ENCODE measurements at regions not wholly inside any gene's neighbourhood (a gene's known extent, or its start where the extent isn't known, plus 50 kb on each side); places are given as distances from the start of the nearest gene placed in this dataset.
"Not testable (repeated sequence)": the region's sequence is repeated elsewhere in the genome, so short reads cannot be mapped to it uniquely, and the experiment has no call there.

GRCh38 chr22:49466878-49467595 lies 360.6 kb downstream of the BRD1 start:
- DNase-seq (ENCODE audit: low spot score) = no peak

GRCh38 chr22:49464037-49464436 lies 363.6 kb downstream of the BRD1 start:
- no peak for DNase-seq (ENCODE audit: low spot score)

- no peak for DNase-seq (ENCODE audit: low spot score)
Observed at GRCh38 chr22:49462795-49463194, 364.9 kb downstream of the BRD1 start.

GRCh38 chr22:49462291-49462690 lies 365.4 kb downstream of the BRD1 start:
- no peak for DNase-seq (ENCODE audit: low spot score)

GRCh38 chr22:49461674-49462073 lies 366.0 kb downstream of the BRD1 start:
- DNase-seq (ENCODE audit: low spot score) = no peak

GRCh38 chr22:49460592-49461281 lies 366.9 kb downstream of the BRD1 start:
- no peak for DNase-seq (ENCODE audit: low spot score)

GRCh38 chr22:49460091-49460490 lies 367.6 kb downstream of the BRD1 start:
- DNase-seq (ENCODE audit: low spot score) = no peak

GRCh38 chr22:49458708-49459099 lies 369.0 kb downstream of the BRD1 start:
- no peak for DNase-seq (ENCODE audit: low spot score)

GRCh38 chr22:49457946-49458707 lies 369.5 kb downstream of the BRD1 start:
- no peak for DNase-seq (ENCODE audit: low spot score)

GRCh38 chr22:49457146-49457545 lies 370.5 kb downstream of the BRD1 start:
- DNase-seq (ENCODE audit: low spot score) = no peak

GRCh38 chr22:49455595-49455994 lies 372.1 kb downstream of the BRD1 start:
- no peak for DNase-seq (ENCODE audit: low spot score)

GRCh38 chr22:49454726-49455125 lies 372.9 kb downstream of the BRD1 start:
- DNase-seq (ENCODE audit: low spot score) = no peak

- DNase-seq (ENCODE audit: low spot score) = no peak
Observed at GRCh38 chr22:49453771-49454170, 373.9 kb downstream of the BRD1 start.

GRCh38 chr22:49453019-49453418 lies 374.7 kb downstream of the BRD1 start:
- DNase-seq (ENCODE audit: low spot score) = not testable (repeated sequence)

- DNase-seq (ENCODE audit: low spot score) = no peak
Observed at GRCh38 chr22:49452362-49452946, 375.2 kb downstream of the BRD1 start.

GRCh38 chr22:49451070-49451840 lies 376.4 kb downstream of the BRD1 start:
- DNase-seq (ENCODE audit: low spot score) = no peak

- DNase-seq (ENCODE audit: low spot score) = no peak
Observed at GRCh38 chr22:49450498-49450897, 377.2 kb downstream of the BRD1 start.

- DNase-seq (ENCODE audit: low spot score) = no peak
Observed at GRCh38 chr22:49449811-49450446, 377.7 kb downstream of the BRD1 start.

GRCh38 chr22:49449377-49449776 lies 378.3 kb downstream of the BRD1 start:
- DNase-seq (ENCODE audit: low spot score) = no peak

- DNase-seq (ENCODE audit: low spot score) = no peak
Observed at GRCh38 chr22:49448526-49448925, 379.1 kb downstream of the BRD1 start.

GRCh38 chr22:49447837-49448236 lies 379.8 kb downstream of the BRD1 start:
- DNase-seq (ENCODE audit: low spot score) = no peak

Measured in HT-29 (cell line).